Type B pancreatic cell (in vitro differentiated cells): ENCODE measurements at regions not wholly inside any gene's neighbourhood (a gene's known extent, or its start where the extent isn't known, plus 50 kb on each side); places are given as distances from the start of the nearest gene placed in this dataset.
"Not testable (repeated sequence)": the region's sequence is repeated elsewhere in the genome, so short reads cannot be mapped to it uniquely, and the experiment has no call there.

ENCODE experiments used
- DNase-seq: peaks from one replicate; pipeline ENCODE4 v3.0.0; 2021; ENCODE audit warnings: mixed read lengths; ENCODE audit not compliant: unreplicated experiment; ENCODE audit errors: extremely low spot score
- H3K27ac Mint-ChIP-seq: 2 replicates; pipeline ENCODE4 v1.8.0; 2021; ENCODE audit warnings: mild to moderate bottlenecking, mixed read lengths
- H3K27me3 Mint-ChIP-seq: 2 replicates; pipeline ENCODE4 v1.8.0; 2021; ENCODE audit warnings: mixed read lengths
- H3K36me3 Mint-ChIP-seq: 2 replicates; pipeline ENCODE4 v1.8.0; 2021; ENCODE audit warnings: mixed read lengths
- H3K4me1 Mint-ChIP-seq: one replicate; pipeline ENCODE4 v1.8.0; 2021; ENCODE audit warnings: mixed read lengths; ENCODE audit not compliant: unreplicated experiment
- H3K4me3 Mint-ChIP-seq: 2 replicates; pipeline ENCODE4 v1.8.0; 2021; ENCODE audit warnings: mild to moderate bottlenecking, mixed read lengths
- H3K9me3 Mint-ChIP-seq: 2 replicates; pipeline ENCODE4 v1.8.0; 2021; ENCODE audit warnings: mixed read lengths
- CTCF ChIP-seq: fragments of 200-600 bp; sonication (generic); conservative IDR thresholded peaks from 2 replicates; pipeline ENCODE4 v1.5.0; 2021; ENCODE audit warnings: antibody characterized with exemption, mild to moderate bottlenecking

GRCh38 chr5:152649609-152650008, 244.5 kb upstream of the NMUR2 start:
- no peak for TF ChIP-seq CTCF
- Mint-ChIP-seq H3K27me3 (no peaks in the 10 kb centered on the region), H3K9me3 (no peaks in the 10 kb centered on the region), H3K4me3 (no peak overlapping the region), H3K4me1 (peaks cover 4% of the 10 kb centered on the region), H3K27ac (no peak overlapping the region), H3K36me3 (no peaks in the 10 kb centered on the region)
- no peak for DNase-seq

DNA sequence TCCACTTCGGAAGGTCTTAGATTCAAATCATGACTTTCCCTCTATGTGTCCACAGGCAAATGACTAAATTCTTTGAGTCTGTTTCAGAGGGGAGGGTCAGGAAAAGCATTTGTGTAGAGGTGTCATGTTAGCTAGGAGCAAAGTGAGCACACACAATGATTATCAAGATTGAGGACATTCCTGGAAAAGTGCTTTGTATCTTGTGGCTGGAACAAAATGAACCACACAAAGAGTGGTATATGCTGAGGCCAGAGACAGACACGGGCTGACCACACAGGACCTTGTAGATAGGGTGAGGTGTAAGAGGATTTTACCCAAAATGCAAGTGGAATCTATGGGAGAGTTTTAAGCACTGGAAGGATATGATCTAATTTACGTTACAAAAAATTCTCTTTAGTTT, 245.3 kb upstream of the NMUR2 start:
- Mint-ChIP-seq H3K9me3 (no peaks in the 10 kb centered on the region), H3K4me1 (peaks cover 4% of the 10 kb centered on the region), H3K4me3 (no peak overlapping the region), H3K36me3 (no peaks in the 10 kb centered on the region), H3K27ac (no peak overlapping the region), H3K27me3 (no peaks in the 10 kb centered on the region)
- DNase-seq, result no peak
- no peak for TF ChIP-seq CTCF

DNA sequence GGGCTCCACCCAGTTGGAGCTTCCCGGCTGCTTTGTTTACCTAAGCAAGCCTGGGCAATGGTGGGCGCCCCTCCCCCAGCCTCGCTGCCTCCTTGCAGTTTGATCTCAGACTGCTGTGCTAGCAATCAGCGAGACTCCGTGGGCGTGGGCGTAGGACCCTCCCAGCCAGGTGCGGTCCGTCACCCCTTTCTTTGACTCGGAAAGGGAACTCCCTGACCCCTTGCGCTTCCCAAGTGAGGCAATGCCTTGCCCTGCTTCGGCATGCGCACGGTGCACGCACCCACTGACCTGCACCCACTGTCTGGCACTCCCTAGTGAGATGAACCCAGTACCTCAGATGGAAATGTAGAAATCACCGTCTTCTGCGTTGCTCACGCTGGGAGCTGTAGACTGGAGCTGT, 254.4 kb upstream of the NMUR2 start:
- H3K4me1 Mint-ChIP-seq, H3K9me3 Mint-ChIP-seq, H3K27ac Mint-ChIP-seq, H3K4me3 Mint-ChIP-seq, DNase-seq, H3K36me3 Mint-ChIP-seq, H3K27me3 Mint-ChIP-seq: not testable (repeated sequence)

- H3K27me3 Mint-ChIP-seq, result no peaks in the 10 kb centered on the region
- no peak for TF ChIP-seq CTCF
- no peaks in the 10 kb centered on the region for H3K4me1 Mint-ChIP-seq
- H3K27ac Mint-ChIP-seq, result no peak overlapping the region
- DNase-seq, result no peak
- H3K4me3 Mint-ChIP-seq, result no peak overlapping the region
- no peaks in the 10 kb centered on the region for H3K9me3 Mint-ChIP-seq
- no peaks in the 10 kb centered on the region for H3K36me3 Mint-ChIP-seq
Measured at GRCh38 chr5:152673601-152674000, 268.5 kb upstream of the NMUR2 start.

- no peak for TF ChIP-seq CTCF
- no peaks in the 10 kb centered on the region for H3K4me1 Mint-ChIP-seq
- H3K27me3 Mint-ChIP-seq, result no peaks in the 10 kb centered on the region
- H3K9me3 Mint-ChIP-seq, result no peaks in the 10 kb centered on the region
- H3K4me3 Mint-ChIP-seq, result no peak overlapping the region
- H3K27ac Mint-ChIP-seq, result no peak overlapping the region
- H3K36me3 Mint-ChIP-seq, result no peaks in the 10 kb centered on the region
- no peak for DNase-seq
Measured at GRCh38 chr5:152674403-152674802, 269.3 kb upstream of the NMUR2 start.

- DNase-seq, result no peak
- Mint-ChIP-seq H3K9me3 (no peaks in the 10 kb centered on the region), H3K4me3 (no peak overlapping the region), H3K27me3 (no peaks in the 10 kb centered on the region), H3K27ac (no peak overlapping the region), H3K36me3 (no peaks in the 10 kb centered on the region), H3K4me1 (no peaks in the 10 kb centered on the region)
- no peak for TF ChIP-seq CTCF
Measured at GRCh38 chr5:152676196-152676595, 271.1 kb upstream of the NMUR2 start.
